GM12892 (cell line): ENCODE measurements at regions not wholly inside any gene's neighbourhood (a gene's known extent, or its start where the extent isn't known, plus 50 kb on each side); places are given as distances from the start of the nearest gene placed in this dataset.

Experiments
- POLR2A ChIP-seq: IDR thresholded peaks from 2 replicates; pipeline ENCODE4 v1.6.1; 2011; ENCODE audit warnings: low read depth, low read length, control low read depth
- POLR2AphosphoS5 ChIP-seq: IDR thresholded peaks from 2 replicates; pipeline ENCODE4 v1.6.1; 2011; ENCODE audit warnings: low read depth, low read length, control low read depth
- TAF1 ChIP-seq: IDR thresholded peaks from 2 replicates; pipeline ENCODE4 v1.6.1; 2011; ENCODE audit warnings: low read depth, mild to moderate bottlenecking, control low read depth, low read length, borderline replicate concordance

DNA sequence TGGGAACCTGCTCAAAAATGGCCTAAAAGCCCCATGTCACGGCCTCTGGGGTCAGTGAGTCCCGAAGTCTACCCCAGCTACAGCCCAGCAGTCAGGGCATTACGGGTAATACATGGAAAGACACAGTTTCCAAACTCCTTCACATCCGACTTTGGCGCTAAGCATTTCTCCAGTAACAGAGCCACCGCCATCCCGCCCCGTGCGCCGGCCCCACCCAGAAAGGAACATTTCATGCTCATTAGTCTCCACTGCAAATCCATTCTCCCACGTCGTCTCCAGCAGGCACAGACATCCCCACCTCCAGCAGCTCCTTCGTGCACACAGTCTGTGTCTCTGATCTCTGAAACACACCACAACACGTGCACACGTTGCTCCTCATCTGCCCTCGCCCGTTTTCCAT, 509.2 kb upstream of the ID2 start:
- TF ChIP-seq POLR2A (no peak), POLR2AphosphoS5 (no peak), TAF1 (no peak)
